IPS DF 6.9 (cell line): ENCODE measurements at regions not wholly inside any gene's neighbourhood (a gene's known extent, or its start where the extent isn't known, plus 50 kb on each side); places are given as distances from the start of the nearest gene placed in this dataset.
"Not testable (repeated sequence)": the region's sequence is repeated elsewhere in the genome, so short reads cannot be mapped to it uniquely, and the experiment has no call there.

Experiments
- DNase-seq: peaks from one replicate; pipeline ENCODE4 v3.0.0-alpha.2; 2013; ENCODE audit warnings: low read depth, low spot score
- H3K27ac ChIP-seq: one replicate; pipeline ENCODE4 v1.5.1; 2013; ENCODE audit warnings: low read length, control low read depth
- H3K27me3 ChIP-seq: 2 replicates; pipeline ENCODE4 v1.6.1; 2013; ENCODE audit warnings: mild to moderate bottlenecking, low read length; ENCODE audit not compliant: control insufficient read depth, insufficient read depth
- H3K36me3 ChIP-seq: 2 replicates; pipeline ENCODE4 v1.6.1; 2013; ENCODE audit warnings: low read length; ENCODE audit not compliant: control insufficient read depth, insufficient read depth
- H3K4me1 ChIP-seq: 2 replicates; pipeline ENCODE4 v1.6.1; 2013; ENCODE audit warnings: low read length; ENCODE audit not compliant: control insufficient read depth, insufficient read depth
- H3K4me3 ChIP-seq: 2 replicates; pipeline ENCODE4 v1.5.1; 2013; ENCODE audit warnings: mild to moderate bottlenecking, low read length
- H3K9me3 ChIP-seq: 2 replicates; pipeline ENCODE4 v1.6.1; 2013; ENCODE audit warnings: low read length, inconsistent platforms; ENCODE audit not compliant: control insufficient read depth, insufficient read depth
- WGBS: extraction: QIAGEN DNeasy Blood & Tissue Kit; methylation state at CpG from one replicate; pipeline ENCODE4 v1.1.7; 2013; ENCODE audit warnings: mixed read lengths, missing lambda C conversion rate; ENCODE audit not compliant: insufficient read length, insufficient coverage; 5-methylcytosine and 5-hydroxymethylcytosine counted together

DNA sequence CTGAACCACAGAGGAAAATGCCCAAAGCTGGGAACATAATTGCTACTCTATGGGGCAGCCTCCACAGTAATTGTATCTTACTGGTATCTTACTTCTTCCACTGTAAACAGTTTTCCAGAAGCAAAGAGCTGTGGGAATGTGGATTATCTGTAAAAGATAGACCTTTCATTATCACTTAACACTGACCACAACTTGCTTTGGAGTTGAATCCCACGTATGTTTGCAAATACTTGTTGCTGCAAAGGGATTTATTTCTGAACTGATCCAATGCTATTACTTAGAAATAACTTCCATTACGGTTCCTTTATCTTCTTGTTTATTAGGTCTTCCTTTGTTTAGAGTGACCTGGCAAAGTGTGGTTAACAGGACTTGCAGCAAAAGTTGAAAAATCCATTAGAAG lies 218.1 kb downstream of the KCTD12 start:
- no peak for DNase-seq
- Histone ChIP-seq H3K27me3 (no peaks in the 10 kb centered on the region), H3K27ac (no peak overlapping the region), H3K4me1 (no peaks in the 10 kb centered on the region), H3K36me3 (no peaks in the 10 kb centered on the region), H3K4me3 (no peak overlapping the region), H3K9me3 (no peaks in the 10 kb centered on the region)
- WGBS = no CpG with 5 or more reads among the region's 2 CpGs

DNA sequence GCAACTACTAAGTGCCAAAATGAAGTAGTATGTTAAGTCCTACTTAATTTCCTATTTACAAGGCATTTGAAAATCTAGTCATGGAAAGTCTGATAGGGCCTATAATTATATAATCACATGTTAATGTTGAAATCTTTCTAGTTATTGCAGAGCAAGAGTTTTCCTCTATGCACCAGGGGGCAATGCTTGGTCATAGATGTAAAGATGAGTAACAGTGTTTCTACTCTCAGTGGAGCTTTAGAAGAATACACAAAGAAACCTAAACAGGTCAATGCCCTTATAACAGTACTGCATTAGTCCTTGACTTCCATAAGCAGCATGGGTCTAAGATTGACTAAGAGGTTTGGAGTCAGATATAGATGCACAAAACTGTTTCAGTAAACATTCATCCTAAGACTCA lies 218.7 kb downstream of the KCTD12 start:
- no peak overlapping the region for H3K27ac ChIP-seq
- H3K27me3 ChIP-seq = no peaks in the 10 kb centered on the region
- no peak overlapping the region for H3K4me3 ChIP-seq
- no peaks in the 10 kb centered on the region for H3K36me3 ChIP-seq
- no peaks in the 10 kb centered on the region for H3K4me1 ChIP-seq
- no peak for DNase-seq
- H3K9me3 ChIP-seq = no peaks in the 10 kb centered on the region

DNA sequence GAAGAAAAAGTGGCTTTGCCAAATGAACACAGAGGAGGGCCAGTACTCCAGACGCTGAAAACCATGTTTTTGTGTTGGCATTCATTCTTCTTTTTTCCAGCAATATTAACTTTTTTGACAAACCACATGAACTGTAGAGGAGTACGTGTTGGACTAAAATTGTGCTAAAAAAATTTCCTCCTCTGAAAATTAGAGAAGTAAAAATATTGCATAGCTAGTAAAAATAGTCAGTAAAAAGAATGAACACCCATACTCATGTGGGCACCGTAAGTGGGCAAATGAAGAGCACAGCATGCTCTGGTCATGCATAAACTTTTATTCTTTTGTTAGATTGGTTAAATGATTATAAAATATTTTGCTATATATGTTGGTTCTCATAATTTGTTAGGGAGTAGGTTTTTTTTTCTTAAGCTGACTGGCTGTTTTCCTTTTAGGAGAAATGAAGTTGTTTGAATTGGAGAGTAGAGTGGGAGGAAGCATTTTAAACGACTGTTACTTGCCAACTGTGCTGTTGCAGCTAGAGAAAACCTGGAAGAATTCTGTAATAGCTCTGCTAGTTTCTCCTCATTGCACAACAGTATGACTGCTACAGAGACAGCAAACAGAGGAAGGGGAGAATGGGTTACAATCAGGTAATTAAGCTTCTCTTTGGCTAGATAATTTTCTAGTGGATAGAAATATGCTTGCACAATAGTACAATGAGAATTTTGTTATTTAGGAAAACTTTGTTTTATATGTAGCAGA lies 222.4 kb downstream of the KCTD12 start:
- no peak for DNase-seq
- WGBS = no CpG with 5 or more reads among the region's 4 CpGs
- Histone ChIP-seq H3K27ac (no peak overlapping the region), H3K4me3 (no peak overlapping the region), H3K27me3 (no peaks in the 10 kb centered on the region), H3K36me3 (no peaks in the 10 kb centered on the region), H3K9me3 (no peaks in the 10 kb centered on the region), H3K4me1 (no peaks in the 10 kb centered on the region)

DNA sequence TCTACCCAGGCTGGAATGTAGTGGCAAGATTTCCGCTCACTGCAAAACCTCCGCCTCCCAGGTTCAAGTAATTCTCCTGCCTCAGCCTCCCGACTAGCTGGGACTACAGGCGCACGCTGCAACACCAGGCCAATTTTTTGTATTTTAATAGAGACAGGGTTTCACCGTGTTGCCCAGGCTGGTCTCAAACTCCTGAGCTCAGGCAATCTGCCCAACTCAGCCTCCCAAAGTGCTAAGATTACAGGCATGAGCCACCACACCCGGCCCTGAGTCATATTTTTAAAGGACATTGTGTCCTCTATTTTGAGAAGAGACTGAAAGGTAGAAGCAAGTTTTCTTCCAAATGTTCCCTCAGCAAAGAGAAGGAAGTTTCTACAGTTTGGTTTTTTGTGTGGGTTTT lies 227.1 kb downstream of the KCTD12 start:
- not testable (repeated sequence) for DNase-seq, H3K36me3 ChIP-seq, H3K9me3 ChIP-seq, H3K4me1 ChIP-seq, H3K27ac ChIP-seq, H3K4me3 ChIP-seq, H3K27me3 ChIP-seq
- WGBS = no CpG with 5 or more reads among the region's 7 CpGs

DNA sequence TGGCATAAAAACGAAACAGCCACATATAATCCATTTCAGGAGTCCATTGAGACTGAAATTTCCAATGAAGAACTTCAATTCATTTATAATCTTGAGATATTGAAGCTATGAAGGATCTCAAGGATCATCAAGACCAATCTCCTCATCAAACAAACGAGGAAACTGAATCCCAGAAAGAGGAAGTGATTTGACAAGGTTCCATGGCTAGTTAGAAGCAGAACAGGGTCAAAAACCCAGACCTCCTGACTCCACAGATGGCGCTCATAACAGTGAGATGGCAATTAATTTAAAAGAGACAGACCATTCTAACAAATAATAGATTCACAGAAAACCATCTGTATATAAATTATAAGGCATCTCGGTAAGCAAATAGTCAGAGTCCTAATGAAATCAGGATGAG lies 229.7 kb downstream of the KCTD12 start:
- Histone ChIP-seq H3K27ac (no peak overlapping the region), H3K27me3 (no peaks in the 10 kb centered on the region), H3K4me1 (no peaks in the 10 kb centered on the region), H3K36me3 (no peaks in the 10 kb centered on the region), H3K9me3 (no peaks in the 10 kb centered on the region), H3K4me3 (no peak overlapping the region)
- WGBS = no CpG with 5 or more reads among the region's 4 CpGs
- DNase-seq = no peak

DNA sequence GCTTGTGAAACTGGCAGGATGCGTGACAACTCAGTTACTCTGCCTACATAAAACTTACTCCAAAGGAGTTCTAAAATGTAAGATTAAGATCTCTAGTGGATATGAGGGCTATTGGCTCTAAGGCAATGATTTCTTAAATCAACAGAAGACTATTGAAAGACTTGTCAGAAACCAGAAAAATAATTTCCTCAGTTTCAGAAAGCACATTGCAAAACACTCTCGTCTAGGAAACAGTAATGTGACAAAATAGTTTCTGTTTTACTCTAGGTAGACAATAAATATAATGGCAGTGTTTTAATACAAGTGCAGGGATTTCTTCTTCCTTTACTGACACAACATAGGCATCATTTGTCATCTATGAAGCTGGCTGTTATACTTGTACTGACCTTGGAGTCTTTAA lies 230.1 kb downstream of the KCTD12 start:
- Histone ChIP-seq H3K4me1 (no peaks in the 10 kb centered on the region), H3K4me3 (no peak overlapping the region), H3K27ac (no peak overlapping the region), H3K36me3 (no peaks in the 10 kb centered on the region), H3K9me3 (no peaks in the 10 kb centered on the region), H3K27me3 (no peaks in the 10 kb centered on the region)
- no CpG with 5 or more reads among the region's 2 CpGs for WGBS
- no peak for DNase-seq

DNA sequence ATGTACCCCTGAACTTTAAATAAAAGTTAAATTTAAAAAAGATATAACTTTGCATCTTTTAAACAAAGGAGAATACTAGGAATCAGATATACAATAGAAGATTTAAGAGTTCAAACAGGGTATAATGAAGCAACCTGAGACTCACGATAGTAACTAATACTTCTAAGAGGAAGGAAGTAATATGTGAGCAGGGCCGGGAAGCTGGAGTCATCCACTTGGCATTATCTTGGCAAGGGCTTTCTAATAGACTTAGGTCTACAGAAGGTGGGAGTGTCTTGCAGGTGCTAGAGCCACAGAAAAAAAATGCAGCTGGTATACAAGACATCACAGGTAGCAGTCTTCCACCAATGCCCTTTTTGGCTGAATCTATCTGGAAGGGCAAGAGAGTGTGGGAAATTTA lies 231.9 kb downstream of the KCTD12 start:
- no peak for DNase-seq
- no CpG with 5 or more reads among the region's 2 CpGs for WGBS
- Histone ChIP-seq H3K27me3 (no peaks in the 10 kb centered on the region), H3K9me3 (no peaks in the 10 kb centered on the region), H3K4me3 (no peak overlapping the region), H3K4me1 (no peaks in the 10 kb centered on the region), H3K36me3 (no peaks in the 10 kb centered on the region), H3K27ac (no peak overlapping the region)

DNA sequence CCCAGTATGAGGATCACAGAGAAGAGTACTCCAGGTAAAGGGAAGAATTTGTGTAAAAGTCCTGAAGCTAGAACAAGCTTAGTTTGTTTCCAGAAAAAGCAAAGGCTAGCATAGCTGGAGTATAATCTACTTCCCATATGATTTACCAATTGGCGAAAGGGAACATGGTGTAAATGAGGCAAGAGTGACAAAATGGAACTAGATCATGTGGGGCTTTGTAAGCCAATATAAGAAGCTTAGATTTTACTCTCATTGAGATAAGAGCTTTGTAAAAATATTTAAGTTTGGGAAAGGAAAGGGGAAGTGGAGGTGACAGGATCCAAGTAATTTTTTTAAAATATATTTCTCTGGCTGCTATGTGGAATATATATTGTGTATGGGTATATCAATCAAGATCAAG lies 234.9 kb downstream of the KCTD12 start:
- H3K36me3 ChIP-seq = no peaks in the 10 kb centered on the region
- H3K4me1 ChIP-seq = no peaks in the 10 kb centered on the region
- no peak overlapping the region for H3K4me3 ChIP-seq
- no peak for DNase-seq
- H3K27ac ChIP-seq = no peak overlapping the region
- H3K9me3 ChIP-seq = no peaks in the 10 kb centered on the region
- no peaks in the 10 kb centered on the region for H3K27me3 ChIP-seq
- no CpG with 5 or more reads among the region's 1 CpG for WGBS

DNA sequence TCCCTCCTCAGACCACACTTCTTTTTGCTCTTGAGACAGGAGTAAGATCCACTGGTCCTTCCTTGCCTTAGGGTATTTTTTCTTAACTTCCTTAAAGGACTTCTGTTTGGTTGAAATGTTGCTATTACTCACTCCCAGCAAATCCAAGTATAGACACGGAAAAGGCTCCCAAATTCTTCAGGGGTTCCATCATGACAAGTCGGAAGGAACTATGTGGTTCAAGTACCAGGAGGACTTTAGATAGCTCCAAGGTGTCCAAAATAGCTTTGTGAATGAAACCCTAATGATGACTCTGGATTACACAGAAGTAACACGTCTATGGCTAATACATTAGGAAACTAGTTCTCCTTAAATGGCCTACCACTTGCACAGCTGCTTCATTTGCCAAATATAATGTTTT lies 238.7 kb downstream of the KCTD12 start:
- no peaks in the 10 kb centered on the region for H3K9me3 ChIP-seq
- DNase-seq = no peak
- no peak overlapping the region for H3K4me3 ChIP-seq
- H3K4me1 ChIP-seq = no peaks in the 10 kb centered on the region
- H3K27ac ChIP-seq = no peak overlapping the region
- no peaks in the 10 kb centered on the region for H3K27me3 ChIP-seq
- no peaks in the 10 kb centered on the region for H3K36me3 ChIP-seq
- WGBS = no CpG with 5 or more reads among the region's 3 CpGs

DNA sequence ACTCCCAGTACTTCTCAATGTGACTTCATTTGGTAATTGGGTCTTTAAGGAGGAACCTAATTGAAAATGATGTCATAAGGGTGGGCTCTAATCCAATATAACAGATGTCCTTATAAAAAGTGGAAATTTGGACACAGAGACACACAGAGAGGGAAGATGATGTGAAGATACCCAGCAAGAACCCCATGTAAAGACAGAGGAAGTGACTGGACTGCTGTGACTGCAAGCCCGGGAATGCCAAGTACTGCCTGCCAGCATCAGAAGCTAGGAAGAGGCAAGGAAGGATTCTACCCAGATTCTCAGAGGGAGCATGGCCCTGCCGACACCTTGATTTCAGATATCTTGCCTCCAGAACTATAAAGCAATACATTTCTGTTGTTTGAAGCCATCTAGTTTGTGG lies 239.3 kb downstream of the KCTD12 start:
- Histone ChIP-seq H3K27ac (no peak overlapping the region), H3K36me3 (no peaks in the 10 kb centered on the region), H3K9me3 (no peaks in the 10 kb centered on the region), H3K27me3 (no peaks in the 10 kb centered on the region), H3K4me1 (no peaks in the 10 kb centered on the region), H3K4me3 (no peak overlapping the region)
- no peak for DNase-seq
- WGBS = no CpG with 5 or more reads among the region's 2 CpGs

DNA sequence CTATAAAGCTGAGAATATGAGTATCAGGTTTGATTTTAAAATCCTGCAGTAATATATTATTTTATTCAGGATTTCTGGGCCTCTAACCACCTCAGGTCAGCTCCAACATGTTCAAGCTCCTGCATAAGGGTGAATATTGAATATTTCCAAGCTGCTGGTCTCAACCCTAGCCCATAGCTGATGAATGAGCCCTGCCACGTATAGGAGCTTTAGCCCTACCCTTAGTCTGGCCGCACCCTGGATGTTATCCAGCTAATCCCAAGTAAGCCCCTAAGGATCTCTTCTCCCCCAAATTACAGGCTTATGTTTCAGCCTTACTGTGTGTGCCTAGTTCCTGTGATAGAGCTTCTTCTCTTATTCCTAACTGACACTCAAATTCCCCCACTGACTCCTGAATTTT lies 240.6 kb downstream of the KCTD12 start:
- H3K36me3 ChIP-seq = no peaks in the 10 kb centered on the region
- H3K27ac ChIP-seq = no peak overlapping the region
- no CpG with 5 or more reads among the region's 2 CpGs for WGBS
- H3K27me3 ChIP-seq = no peaks in the 10 kb centered on the region
- no peak overlapping the region for H3K4me3 ChIP-seq
- H3K4me1 ChIP-seq = no peaks in the 10 kb centered on the region
- no peak for DNase-seq
- H3K9me3 ChIP-seq = no peaks in the 10 kb centered on the region
